ENCODE measurements at regions not wholly inside any gene's neighbourhood (a gene's known extent, or its start where the extent isn't known, plus 50 kb on each side); places are given as distances from the start of the nearest gene placed in this dataset.

GRCh38 chr2:133829450-133830020 is 261.3 kb upstream of the NCKAP5 start:
- no peak for DNase-seq
- Histone ChIP-seq H3K9me3 (ENCODE audit: control insufficient read depth, low read length) (no peaks in the 10 kb centered on the region), H3K27me3 (ENCODE audit: control insufficient read depth, insufficient read depth) (no peaks in the 10 kb centered on the region), H3K4me3 (ENCODE audit: low read length) (no peak overlapping the region), H3K27ac (ENCODE audit: low read length) (no peak overlapping the region), H3K4me1 (ENCODE audit: control insufficient read depth, insufficient read depth, low read length) (no peaks in the 10 kb centered on the region)
- ATAC-seq: no peak
- intact Hi-C loops (cut with DNase I): no loop called here
- WGBS: 54% methylated on average over 3 of the region's 3 CpGs

DNA sequence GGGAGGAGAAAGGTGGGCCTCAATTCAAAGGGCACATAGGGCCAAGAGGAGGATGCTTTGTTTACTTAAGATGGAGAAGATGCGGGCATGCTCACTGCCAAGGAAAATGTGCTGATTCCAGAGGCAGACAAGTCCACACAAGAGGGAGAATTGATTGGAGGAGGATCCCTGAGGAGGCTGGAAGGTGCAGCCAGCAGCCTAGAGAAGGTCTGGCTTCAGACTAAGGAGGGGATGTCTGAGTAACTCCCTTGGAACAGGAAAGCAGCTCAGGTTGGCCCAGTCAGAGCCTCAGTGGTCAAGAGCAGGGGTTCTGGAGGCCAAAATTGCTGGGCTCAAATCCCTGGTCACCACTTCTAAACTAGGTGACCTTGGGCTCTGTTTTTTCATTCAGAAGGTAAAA is 265.5 kb upstream of the NCKAP5 start:
- DNase-seq (no peak), ATAC-seq (no peak)
- Histone ChIP-seq H3K9me3 (ENCODE audit: control insufficient read depth, low read length) (no peaks in the 10 kb centered on the region), H3K4me3 (ENCODE audit: low read length) (no peak overlapping the region), H3K27ac (ENCODE audit: low read length) (no peak overlapping the region), H3K27me3 (ENCODE audit: control insufficient read depth, insufficient read depth) (peaks cover 2% of the 10 kb centered on the region), H3K4me1 (ENCODE audit: control insufficient read depth, insufficient read depth, low read length) (no peaks in the 10 kb centered on the region)
- intact Hi-C loops (cut with DNase I): no loop called here
- 91% methylated on average over 1 of the region's 1 CpG for WGBS

- DNase-seq: no peak
- H3K4me3 ChIP-seq (ENCODE audit: low read length): no peak overlapping the region
- intact Hi-C loops (cut with DNase I): no loop called here
Measured at GRCh38 chr2:133835821-133836619, 267.8 kb upstream of the NCKAP5 start.

DNA sequence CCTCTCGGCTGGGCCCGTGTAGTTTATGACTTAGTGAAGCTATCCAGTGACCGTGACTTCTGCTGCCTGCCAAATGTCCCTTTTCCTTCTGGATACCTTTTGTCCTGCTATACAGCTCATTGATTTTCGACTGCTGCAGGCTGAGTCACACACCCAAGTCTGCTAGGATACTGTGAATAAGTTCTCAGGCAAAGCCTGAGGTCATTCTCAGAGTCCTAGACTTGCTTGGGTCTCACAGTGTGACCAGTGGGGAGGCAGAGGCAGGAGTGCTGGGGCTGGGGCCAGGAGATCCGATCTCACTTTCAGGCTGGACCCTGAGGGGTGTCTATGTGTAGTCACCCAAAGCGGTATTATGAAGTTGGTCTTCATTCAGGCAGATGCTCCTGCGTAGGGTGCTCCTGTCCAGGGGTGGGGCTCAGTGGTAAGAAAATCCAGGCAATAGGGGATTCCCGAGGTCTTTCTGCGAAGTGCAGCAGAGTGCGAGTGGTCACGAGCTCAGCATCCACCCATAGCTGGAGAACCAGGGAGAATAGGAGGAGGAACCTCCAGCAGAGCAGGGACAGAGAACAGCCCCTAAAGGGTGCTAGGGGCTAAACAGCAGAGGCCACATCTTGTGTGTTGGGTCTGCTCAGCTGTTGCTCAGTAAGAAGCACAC is 268.6 kb upstream of the NCKAP5 start:
- intact Hi-C loops (cut with DNase I): no loop called here
- H3K27ac ChIP-seq (ENCODE audit: low read length): no peak overlapping the region
- H3K4me3 ChIP-seq (ENCODE audit: low read length): no peak overlapping the region
- H3K27me3 ChIP-seq (ENCODE audit: control insufficient read depth, insufficient read depth): peaks cover 2% of the 10 kb centered on the region
- no peak for ATAC-seq
- peaks cover 4% of the 10 kb centered on the region for H3K4me1 ChIP-seq (ENCODE audit: control insufficient read depth, insufficient read depth, low read length)
- DNase-seq: no peak
- WGBS: 84% methylated on average over 11 of the region's 11 CpGs
- H3K9me3 ChIP-seq (ENCODE audit: control insufficient read depth, low read length): no peaks in the 10 kb centered on the region

More at GRCh38 chr2:133835821-133836619, 267.8 kb upstream of the NCKAP5 start:
- H3K27me3 ChIP-seq (ENCODE audit: control insufficient read depth, insufficient read depth): peaks cover 2% of the 10 kb centered on the region
- H3K4me1 ChIP-seq (ENCODE audit: control insufficient read depth, insufficient read depth, low read length): no peaks in the 10 kb centered on the region
- ATAC-seq: no peak
- H3K27ac ChIP-seq (ENCODE audit: low read length): no peak overlapping the region
- no peaks in the 10 kb centered on the region for H3K9me3 ChIP-seq (ENCODE audit: control insufficient read depth, low read length)
- 94% methylated on average over 2 of the region's 2 CpGs for WGBS

- Histone ChIP-seq H3K4me3 (ENCODE audit: low read length) (no peak overlapping the region), H3K4me1 (ENCODE audit: control insufficient read depth, insufficient read depth, low read length) (peaks cover 4% of the 10 kb centered on the region), H3K27me3 (ENCODE audit: control insufficient read depth, insufficient read depth) (peaks cover 2% of the 10 kb centered on the region), H3K27ac (ENCODE audit: low read length) (no peak overlapping the region), H3K9me3 (ENCODE audit: control insufficient read depth, low read length) (no peaks in the 10 kb centered on the region)
- DNase-seq (no peak), ATAC-seq (no peak)
- intact Hi-C loops (cut with DNase I): no loop called here
- WGBS: 73% methylated on average over 6 of the region's 6 CpGs
Measured at GRCh38 chr2:133837441-133838094, 269.3 kb upstream of the NCKAP5 start.

DNA sequence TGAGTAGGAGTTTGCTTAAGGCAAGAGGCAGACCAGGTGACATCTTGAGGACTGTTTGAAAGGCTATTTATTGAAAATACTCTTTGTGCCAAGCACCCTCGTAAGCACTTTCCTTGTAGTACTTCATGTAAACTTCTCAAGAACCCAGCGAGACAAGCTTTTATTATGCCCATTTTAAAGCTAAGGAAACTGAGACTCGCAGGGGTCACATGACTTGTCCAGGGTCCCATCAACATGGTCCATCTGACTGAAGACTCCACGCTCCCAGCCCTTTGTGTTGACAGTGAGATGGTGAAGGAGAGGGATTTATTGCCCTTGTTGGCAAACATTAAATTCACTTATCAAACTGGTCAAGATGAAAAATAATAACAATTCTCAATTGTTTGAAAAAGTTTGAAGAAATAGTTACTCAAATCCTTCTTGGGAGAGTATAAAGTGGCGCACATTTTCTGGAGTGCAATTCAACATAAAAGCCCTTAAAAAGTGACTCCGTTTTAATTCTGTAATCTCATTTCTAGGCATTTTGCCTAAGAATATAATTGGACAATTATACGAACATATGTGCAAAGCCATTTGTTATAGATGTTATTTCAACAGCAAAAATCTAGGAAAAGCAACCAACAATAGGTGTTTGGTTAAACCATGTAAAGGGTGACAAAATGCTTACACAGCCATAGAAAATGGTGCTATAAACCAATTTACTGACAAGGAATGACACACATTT is 270.5 kb upstream of the NCKAP5 start:
- 86% methylated on average over 7 of the region's 7 CpGs for WGBS
- no peak overlapping the region for H3K4me3 ChIP-seq (ENCODE audit: low read length)
- no peaks in the 10 kb centered on the region for H3K9me3 ChIP-seq (ENCODE audit: control insufficient read depth, low read length)
- ATAC-seq (no peak), DNase-seq (no peak)
- intact Hi-C loops (cut with DNase I): no loop called here
- H3K4me1 ChIP-seq (ENCODE audit: control insufficient read depth, insufficient read depth, low read length): peaks cover 4% of the 10 kb centered on the region
- H3K27me3 ChIP-seq (ENCODE audit: control insufficient read depth, insufficient read depth): peaks cover 2% of the 10 kb centered on the region
- H3K27ac ChIP-seq (ENCODE audit: low read length): no peak overlapping the region

DNA sequence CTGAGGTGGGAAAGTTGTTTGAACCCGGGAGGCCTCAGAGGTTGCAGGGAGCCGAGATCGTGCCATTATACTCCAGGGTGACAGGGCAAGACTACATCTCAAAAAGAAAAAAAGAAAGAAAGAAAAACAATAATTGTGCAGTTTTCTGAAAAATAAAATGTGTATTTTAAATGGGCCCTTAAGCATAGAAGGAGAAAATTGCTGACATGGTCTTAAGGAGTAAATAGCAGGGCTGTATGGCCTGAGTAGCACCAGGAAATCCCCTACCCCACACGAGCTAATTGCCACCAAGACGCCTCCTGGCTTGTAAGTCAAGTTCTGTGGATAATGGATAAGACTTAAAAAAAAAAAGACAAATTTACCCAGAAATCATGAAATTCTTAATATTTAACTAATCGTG is 271.4 kb upstream of the NCKAP5 start:
- DNase-seq: no peak
- no peak for ATAC-seq
- Histone ChIP-seq H3K4me3 (ENCODE audit: low read length) (no peak overlapping the region), H3K27ac (ENCODE audit: low read length) (no peak overlapping the region), H3K9me3 (ENCODE audit: control insufficient read depth, low read length) (no peaks in the 10 kb centered on the region), H3K4me1 (ENCODE audit: control insufficient read depth, insufficient read depth, low read length) (peaks cover 4% of the 10 kb centered on the region), H3K27me3 (ENCODE audit: control insufficient read depth, insufficient read depth) (peaks cover 2% of the 10 kb centered on the region)
- intact Hi-C loops (cut with DNase I): loop anchor here in 1 of 4 donors (10.0 kb wide), 1 partner anchor 1295 kb away; no protein-coding TSS in a partner anchor
- 91% methylated on average over 6 of the region's 6 CpGs for WGBS

DNA sequence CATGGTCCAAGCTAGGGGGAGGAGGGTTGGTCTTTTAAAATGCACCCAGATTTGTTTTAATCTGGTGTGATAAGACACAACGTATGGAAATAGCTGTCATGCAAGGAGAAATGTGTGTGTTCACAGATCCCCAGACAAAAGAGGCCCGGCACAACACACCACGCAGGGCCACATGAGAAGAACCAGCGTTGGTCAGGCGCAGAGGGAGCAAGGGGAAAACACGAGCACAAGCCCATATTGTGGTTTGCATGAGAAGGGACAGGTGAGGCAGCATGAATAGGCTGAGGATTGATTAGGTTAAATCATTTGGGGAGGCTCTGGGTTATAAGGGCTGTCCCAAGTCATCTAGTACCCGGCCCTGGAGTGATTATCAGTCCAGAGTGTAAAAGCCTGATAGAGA is 272.5 kb upstream of the NCKAP5 start:
- no peak overlapping the region for H3K27ac ChIP-seq (ENCODE audit: low read length)
- WGBS: 91% methylated on average over 7 of the region's 7 CpGs
- H3K4me1 ChIP-seq (ENCODE audit: control insufficient read depth, insufficient read depth, low read length): peaks cover 4% of the 10 kb centered on the region
- ATAC-seq (no peak), DNase-seq (no peak)
- no peaks in the 10 kb centered on the region for H3K9me3 ChIP-seq (ENCODE audit: control insufficient read depth, low read length)
- intact Hi-C loops (cut with DNase I): loop anchor here in 1 of 4 donors (10.0 kb wide), 1 partner anchor 1296 kb away; no protein-coding TSS in a partner anchor
- H3K4me3 ChIP-seq (ENCODE audit: low read length): no peak overlapping the region
- no peaks in the 10 kb centered on the region for H3K27me3 ChIP-seq (ENCODE audit: control insufficient read depth, insufficient read depth)

DNA sequence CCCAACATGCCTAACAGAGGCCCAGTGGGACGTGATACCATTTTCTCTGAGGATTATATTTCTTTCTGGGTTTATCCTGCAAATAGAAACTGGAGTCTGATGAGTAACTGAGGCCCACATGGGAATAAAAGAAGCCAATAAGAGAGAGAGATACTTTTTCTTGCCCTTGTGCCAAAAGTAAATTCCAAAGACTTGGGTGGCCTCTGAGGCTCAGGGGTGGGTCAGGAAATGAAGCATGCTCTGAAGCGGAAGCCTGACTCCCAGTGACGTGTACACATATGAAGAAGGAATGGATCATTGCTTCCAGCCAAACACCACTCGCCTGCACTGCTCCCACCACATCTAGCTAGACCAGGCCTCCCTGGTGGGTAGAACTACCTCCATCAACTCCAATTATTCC is 273.6 kb upstream of the NCKAP5 start:
- 46% methylated on average over 4 of the region's 4 CpGs for WGBS

DNA sequence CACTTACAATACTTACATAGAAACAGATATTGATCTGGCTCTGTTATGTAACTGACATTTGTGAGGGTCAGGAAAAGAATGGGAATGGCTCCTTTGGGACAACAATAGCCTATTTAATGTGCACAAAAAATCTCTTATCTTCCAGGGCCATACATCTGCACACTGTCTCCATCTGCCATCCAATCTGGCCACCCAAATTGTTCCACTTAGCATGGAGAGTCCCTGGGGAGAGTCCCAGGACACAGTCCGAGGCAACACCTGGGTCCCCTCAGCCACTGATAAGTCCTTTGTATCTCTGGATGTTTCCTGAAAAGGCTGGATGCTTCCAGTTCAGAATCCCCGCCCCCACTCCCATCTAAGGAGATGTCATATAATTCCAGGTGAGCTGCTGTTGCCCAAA is 274.2 kb upstream of the NCKAP5 start:
- no peaks in the 10 kb centered on the region for H3K9me3 ChIP-seq (ENCODE audit: control insufficient read depth, low read length)
- ATAC-seq (no peak), DNase-seq (no peak)
- peaks cover 4% of the 10 kb centered on the region for H3K4me1 ChIP-seq (ENCODE audit: control insufficient read depth, insufficient read depth, low read length)
- H3K27me3 ChIP-seq (ENCODE audit: control insufficient read depth, insufficient read depth): no peaks in the 10 kb centered on the region
- no peak overlapping the region for H3K4me3 ChIP-seq (ENCODE audit: low read length)
- intact Hi-C loops (cut with DNase I): loop anchor here in 1 of 4 donors (10.0 kb wide), 1 partner anchor 1298 kb away; no protein-coding TSS in a partner anchor
- H3K27ac ChIP-seq (ENCODE audit: low read length): no peak overlapping the region
- 70% methylated on average over 2 of the region's 2 CpGs for WGBS

More for the DNA sequence above, 273.6 kb upstream of the NCKAP5 start:
- Histone ChIP-seq H3K27ac (ENCODE audit: low read length) (no peak overlapping the region), H3K9me3 (ENCODE audit: control insufficient read depth, low read length) (no peaks in the 10 kb centered on the region), H3K4me1 (ENCODE audit: control insufficient read depth, insufficient read depth, low read length) (peaks cover 4% of the 10 kb centered on the region), H3K4me3 (ENCODE audit: low read length) (no peak overlapping the region), H3K27me3 (ENCODE audit: control insufficient read depth, insufficient read depth) (no peaks in the 10 kb centered on the region)
- DNase-seq (peak; percentile 44 to 61 (median 60)), ATAC-seq (peak; percentile 65 to 93)
- intact Hi-C loops (cut with DNase I): loop anchor here in 1 of 4 donors (10.0 kb wide), 1 partner anchor 1297 kb away; no protein-coding TSS in a partner anchor

Data from right cardiac atrium (tissue), 5 donors.